IMR-90 (cell line): ENCODE measurements at regions not wholly inside any gene's neighbourhood (a gene's known extent, or its start where the extent isn't known, plus 50 kb on each side); places are given as distances from the start of the nearest gene placed in this dataset.

Source experiments
- ATAC-seq: fragments of 200-7000 bp; cut with Tn5 transposase; 2 replicates; pipeline ENCODE4 v1.9.1; 2020; ENCODE audit warnings: low read depth, mild to moderate bottlenecking, moderate library complexity
- BruUV-seq: library from RNA; stranded (reverse); fragments of 400-500 nt; replicated peaks from 2 replicates; lab custom pipeline; 2021; lab: Mats Ljungman, UMichigan
- CTCF ChIA-PET: fragments of 300-600 bp; formaldehyde crosslinking; extraction: SDS; loops from one replicate; lab custom pipeline; 2021; ENCODE audit warnings: antibody characterized with exemption; lab: Yijun Ruan, JAX
- POLR2A ChIA-PET: fragments of 300-600 bp; sonication (Branson Sonifier 250); formaldehyde crosslinking; loops from one replicate; lab custom pipeline; 2022; ENCODE audit warnings: antibody characterized with exemption; ENCODE audit not compliant: unreplicated experiment; lab: Charles Lee
- DNase-seq: peaks from one replicate; pipeline ENCODE4 v3.0.0; 2013
- H2AFZ ChIP-seq: replicated peaks from 2 replicates; pipeline ENCODE3; 2013; ENCODE audit warnings: low read length, mild to moderate bottlenecking; ENCODE audit not compliant: poor library complexity
- H2AK5ac ChIP-seq: 2 replicates; pipeline ENCODE4 v1.6.1; 2013; ENCODE audit warnings: low read depth, low read length, inconsistent platforms
- H2AK9ac ChIP-seq: replicated peaks from 2 replicates; pipeline ENCODE3; 2013; ENCODE audit warnings: mild to moderate bottlenecking, low read depth, low read length, moderate library complexity; ENCODE audit not compliant: poor library complexity
- H2BK120ac ChIP-seq: 2 replicates; pipeline ENCODE4 v1.6.1; 2013; ENCODE audit warnings: low read depth, low read length, inconsistent platforms
- H2BK15ac ChIP-seq: 3 replicates; pipeline ENCODE4 v1.6.1; 2013; ENCODE audit warnings: low read depth, low read length, inconsistent platforms
- H2BK20ac ChIP-seq: 2 replicates; pipeline ENCODE4 v1.6.1; 2013; ENCODE audit warnings: low read depth, mild to moderate bottlenecking, inconsistent platforms, low read length, moderate library complexity
- H2BK5ac ChIP-seq: 2 replicates; pipeline ENCODE4 v1.6.1; 2013; ENCODE audit warnings: mild to moderate bottlenecking, low read depth, low read length, inconsistent platforms; ENCODE audit not compliant: poor library complexity, severe bottlenecking
- H3K14ac ChIP-seq: replicated peaks from 2 replicates; pipeline ENCODE4 v1.6.1; 2013; ENCODE audit warnings: low read depth, low read length, inconsistent platforms
- H3K18ac ChIP-seq: 2 replicates; pipeline ENCODE4 v1.6.1; 2013; ENCODE audit warnings: low read depth, low read length, control low read depth
- H3K23ac ChIP-seq: 2 replicates; pipeline ENCODE4 v1.6.1; 2013; ENCODE audit warnings: low read depth, low read length, inconsistent platforms
- H3K27ac ChIP-seq: 2 replicates; pipeline ENCODE4 v1.5.1; 2013; ENCODE audit warnings: mild to moderate bottlenecking, control low read depth, low read length; ENCODE audit not compliant: insufficient read depth
- H3K27me3 ChIP-seq: 2 replicates; pipeline ENCODE4 v1.6.1; 2013; ENCODE audit warnings: low read length; ENCODE audit not compliant: control insufficient read depth, insufficient read depth
- H3K36me3 ChIP-seq: 2 replicates; pipeline ENCODE4 v1.6.1; 2013; ENCODE audit warnings: low read length, mixed read lengths; ENCODE audit not compliant: control insufficient read depth, insufficient read depth
- H3K4ac ChIP-seq: 2 replicates; pipeline ENCODE4 v1.6.1; 2013; ENCODE audit warnings: low read depth, low read length, inconsistent platforms
- H3K4me1 ChIP-seq: 2 replicates; pipeline ENCODE4 v1.6.1; 2013; ENCODE audit warnings: low read length, mixed read lengths; ENCODE audit not compliant: control insufficient read depth, insufficient read depth
- H3K4me2 ChIP-seq: 2 replicates; pipeline ENCODE4 v1.6.1; 2013; ENCODE audit warnings: low read depth, mild to moderate bottlenecking, control low read depth, low read length, moderate library complexity
- H3K4me3 ChIP-seq: 2 replicates; pipeline ENCODE4 v1.5.1; 2013; ENCODE audit warnings: low read depth, mild to moderate bottlenecking, control low read depth, low read length, moderate library complexity; ENCODE audit not compliant: insufficient read depth
- H3K56ac ChIP-seq: 2 replicates; pipeline ENCODE4 v1.6.1; 2013; ENCODE audit warnings: low read length, inconsistent platforms; ENCODE audit not compliant: insufficient read depth; ENCODE audit errors: extremely low read depth
- H3K79me1 ChIP-seq, 2 experiments: 2 replicates each; pipeline ENCODE4 v1.6.1; 2013; ENCODE audit warnings: low read length in 2 of 2, inconsistent platforms in 1 of 2, low read depth in 1 of 2
- H3K9ac ChIP-seq: 2 replicates; pipeline ENCODE4 v1.6.1; 2013; ENCODE audit warnings: low read depth, low read length, control low read depth
- H3K9me1 ChIP-seq: 2 replicates; pipeline ENCODE4 v1.6.1; 2013; ENCODE audit warnings: low read length, inconsistent platforms; ENCODE audit not compliant: insufficient read depth
- H3K9me3 ChIP-seq: 2 replicates; pipeline ENCODE4 v1.6.1; 2013; ENCODE audit warnings: low read length; ENCODE audit not compliant: control insufficient read depth, insufficient read depth
- H4K20me1 ChIP-seq: 2 replicates; pipeline ENCODE4 v1.6.1; 2013; ENCODE audit warnings: low read length, inconsistent platforms; ENCODE audit not compliant: insufficient read depth
- H4K5ac ChIP-seq: 2 replicates; pipeline ENCODE4 v1.6.1; 2013; ENCODE audit warnings: mild to moderate bottlenecking, low read depth, low read length, control low read depth
- H4K8ac ChIP-seq, 2 experiments: 2 replicates each; pipeline ENCODE4 v1.6.1; 2013; ENCODE audit warnings: low read depth in 2 of 2, low read length in 2 of 2, control low read depth in 1 of 2, inconsistent platforms in 1 of 2
- H4K91ac ChIP-seq: 2 replicates; pipeline ENCODE4 v1.6.1; 2013; ENCODE audit warnings: low read depth, low read length, inconsistent platforms; ENCODE audit not compliant: insufficient read depth
- FOS ChIP-seq: fragments of 150-350 bp; IDR thresholded peaks from 2 replicates; pipeline ENCODE4 v1.6.1; 2016; ENCODE audit warnings: low read depth, low read length
- MAZ ChIP-seq: IDR thresholded peaks from 2 replicates; pipeline ENCODE4 v1.6.1; 2012; ENCODE audit warnings: low read depth, mild to moderate bottlenecking, low read length, improper control_type of control experiment, moderate library complexity, borderline replicate concordance
- POLR2A ChIP-seq: IDR thresholded peaks from 2 replicates; pipeline ENCODE4 v1.6.1; 2012; ENCODE audit warnings: mild to moderate bottlenecking, low read depth, low read length
- USF2 ChIP-seq: fragments of 150-350 bp; IDR thresholded peaks from 2 replicates; pipeline ENCODE4 v1.6.1; 2017; ENCODE audit warnings: mild to moderate bottlenecking, antibody characterized with exemption, low read length, low read depth
- WGBS, 2 experiments: methylation state at CpG; one replicate each; pipeline versions ENCODE4 v1.1.5 to v1.1.7; 2013; ENCODE audit warnings: missing lambda C conversion rate in 2 of 2; ENCODE audit not compliant: insufficient read length in 1 of 2; ENCODE audit errors: extremely low coverage in 2 of 2; 5-methylcytosine and 5-hydroxymethylcytosine counted together
- dilution Hi-C: fragments of 300-500 bp; cut with HindIII; formaldehyde crosslinking; loops from one replicate; pipeline ENCODE4 v1.14.3; 2018; ENCODE audit warnings: low sequenced_read_pairs; ENCODE audit not compliant: unreplicated experiment
- in situ Hi-C: fragments of 300-500 bp; cut with MboI; formaldehyde crosslinking; loops from 3 replicates; pipeline ENCODE4 v1.14.3; 2019; ENCODE audit warnings: low sequenced_read_pairs, inconsistent platforms, mixed read lengths
- intact Hi-C: fragments of 100-400 bp; cut with micrococcal nuclease; formaldehyde crosslinking; loops from 2 replicates; pipeline ENCODE4 v1.10.0; 2022
- TF ChIP-seq, protein P1 (sequence below): conservative IDR thresholded peaks from 2 replicates; pipeline ENCODE4 v1.5.1; 2012; ENCODE audit warnings: mild to moderate bottlenecking, low read depth, low read length, improper control_type of control experiment

GRCh38 chr11:109508943-109509342 is 87.0 kb downstream of the C11orf87 start:
- CTCF ChIA-PET, result interaction anchor here (0.6 kb wide), 1 partner anchor 224 kb away, joined by 3 read pairs; no protein-coding TSS in a partner anchor
- no peak overlapping the region for H3K27ac ChIP-seq
- no peak overlapping the region for H4K8ac ChIP-seq
- no peak overlapping the region for H2AK5ac ChIP-seq
- H4K5ac ChIP-seq, result no peak overlapping the region
- no peak overlapping the region for H2AK9ac ChIP-seq
- H3K4me1 ChIP-seq, result no peaks in the 10 kb centered on the region
- H3K36me3 ChIP-seq, result no peaks in the 10 kb centered on the region
- no peak overlapping the region for H2BK15ac ChIP-seq
- POLR2A ChIA-PET, result no interaction called here
- H3K4ac ChIP-seq, result no peak overlapping the region
- no CpG with 5 or more reads among the region's 2 CpGs for WGBS, 2 experiments
- no peak overlapping the region for H3K18ac ChIP-seq
- no peak overlapping the region for H3K9ac ChIP-seq
- H2BK20ac ChIP-seq, result no peak overlapping the region
- H4K91ac ChIP-seq, result no peak overlapping the region
- H3K4me3 ChIP-seq, result no peak overlapping the region
- no peaks in the 10 kb centered on the region for H3K9me3 ChIP-seq
- dilution Hi-C loops (no loop called here), intact Hi-C loops (no loop called here), in situ Hi-C loops (no loop called here)
- H3K56ac ChIP-seq, result no peak overlapping the region
- no TSS peak for BruUV-seq
- H3K23ac ChIP-seq, result no peak overlapping the region
- no peak overlapping the region for H2BK5ac ChIP-seq
- no peak overlapping the region for H3K14ac ChIP-seq
- TF ChIP-seq MAZ (no peak), USF2 (no peak), FOS (no peak), POLR2A (no peak)
- TF ChIP-seq, protein P1, sequence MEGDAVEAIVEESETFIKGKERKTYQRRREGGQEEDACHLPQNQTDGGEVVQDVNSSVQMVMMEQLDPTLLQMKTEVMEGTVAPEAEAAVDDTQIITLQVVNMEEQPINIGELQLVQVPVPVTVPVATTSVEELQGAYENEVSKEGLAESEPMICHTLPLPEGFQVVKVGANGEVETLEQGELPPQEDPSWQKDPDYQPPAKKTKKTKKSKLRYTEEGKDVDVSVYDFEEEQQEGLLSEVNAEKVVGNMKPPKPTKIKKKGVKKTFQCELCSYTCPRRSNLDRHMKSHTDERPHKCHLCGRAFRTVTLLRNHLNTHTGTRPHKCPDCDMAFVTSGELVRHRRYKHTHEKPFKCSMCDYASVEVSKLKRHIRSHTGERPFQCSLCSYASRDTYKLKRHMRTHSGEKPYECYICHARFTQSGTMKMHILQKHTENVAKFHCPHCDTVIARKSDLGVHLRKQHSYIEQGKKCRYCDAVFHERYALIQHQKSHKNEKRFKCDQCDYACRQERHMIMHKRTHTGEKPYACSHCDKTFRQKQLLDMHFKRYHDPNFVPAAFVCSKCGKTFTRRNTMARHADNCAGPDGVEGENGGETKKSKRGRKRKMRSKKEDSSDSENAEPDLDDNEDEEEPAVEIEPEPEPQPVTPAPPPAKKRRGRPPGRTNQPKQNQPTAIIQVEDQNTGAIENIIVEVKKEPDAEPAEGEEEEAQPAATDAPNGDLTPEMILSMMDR, result no peak
- no peaks in the 10 kb centered on the region for H4K20me1 ChIP-seq
- DNase-seq, result no peak
- H3K27me3 ChIP-seq, result no peaks in the 10 kb centered on the region
- ATAC-seq, result no peak
- H3K9me1 ChIP-seq, result no peaks in the 10 kb centered on the region
- H3K4me2 ChIP-seq, result no peak overlapping the region
- H3K79me1 ChIP-seq, result no peaks in the 10 kb centered on the region
- no peak overlapping the region for H2BK120ac ChIP-seq
- no peak overlapping the region for H2AFZ ChIP-seq
